HG03280 (cell line): ENCODE measurements at regions not wholly inside any gene's neighbourhood (a gene's known extent, or its start where the extent isn't known, plus 50 kb on each side); places are given as distances from the start of the nearest gene placed in this dataset.
"Not testable (repeated sequence)": the region's sequence is repeated elsewhere in the genome, so short reads cannot be mapped to it uniquely, and the experiment has no call there.

ENCODE experiments used
- ATAC-seq: cut with Tn5 transposase; IDR thresholded peaks from one replicate; pipeline ENCODE4 v1.9.1; 2021; ENCODE audit warnings: mild to moderate bottlenecking, moderate library complexity; ENCODE audit not compliant: unreplicated experiment

DNA sequence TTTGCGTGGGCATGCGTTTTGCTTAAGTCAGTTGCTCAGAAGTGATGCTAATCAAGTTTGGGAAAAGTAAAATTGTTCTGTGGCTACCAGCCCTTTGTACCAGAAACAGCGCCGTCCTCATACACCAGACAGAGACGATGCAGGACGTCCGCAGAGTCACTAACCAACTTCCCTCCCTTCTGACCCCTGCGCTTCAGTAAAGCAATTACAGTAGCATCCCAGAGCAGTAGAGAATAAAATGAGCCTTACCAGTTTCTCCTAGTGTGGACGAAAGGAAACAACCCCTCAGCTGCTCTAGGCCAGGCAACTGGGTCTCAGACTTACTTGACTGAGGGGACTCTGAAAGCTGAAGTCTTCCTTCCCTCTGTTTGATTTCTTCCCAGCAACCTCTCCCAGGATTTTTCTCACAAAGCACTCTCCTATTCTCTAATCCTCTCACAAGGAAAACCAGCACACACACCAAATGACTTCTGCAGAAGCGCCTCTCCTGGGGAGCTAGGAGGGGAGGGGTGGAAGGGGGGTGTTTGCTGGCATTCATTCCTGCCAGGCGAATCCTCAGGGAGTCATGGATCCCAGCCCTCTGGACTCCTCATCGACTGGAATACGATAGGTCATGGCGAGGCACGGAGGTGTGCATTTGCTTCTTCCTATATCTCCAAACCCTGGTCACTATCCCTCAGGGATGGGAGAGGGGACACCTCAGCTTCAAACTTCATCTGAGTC is 56.0 kb upstream of the MID1 start:
- ATAC-seq, result no peak

DNA sequence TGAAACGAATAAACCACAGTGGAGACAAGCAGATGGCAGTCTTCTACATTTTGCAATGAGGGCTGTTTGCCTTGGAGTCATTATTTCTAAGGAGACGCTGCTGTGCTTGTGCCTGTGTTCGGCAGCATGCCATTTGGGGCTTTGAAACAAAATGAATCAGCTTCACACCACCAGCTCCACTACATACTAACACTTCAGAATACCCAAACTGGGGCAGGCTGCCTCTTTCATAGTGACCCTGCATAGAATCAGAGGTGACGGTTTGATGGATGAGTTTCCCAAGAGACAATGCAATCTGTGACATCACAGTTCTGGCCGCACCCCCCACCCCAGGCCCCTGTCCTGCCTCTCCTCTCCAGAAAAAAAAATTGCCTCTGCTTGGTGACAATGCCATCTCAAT is 57.1 kb upstream of the MID1 start:
- no peak for ATAC-seq

DNA sequence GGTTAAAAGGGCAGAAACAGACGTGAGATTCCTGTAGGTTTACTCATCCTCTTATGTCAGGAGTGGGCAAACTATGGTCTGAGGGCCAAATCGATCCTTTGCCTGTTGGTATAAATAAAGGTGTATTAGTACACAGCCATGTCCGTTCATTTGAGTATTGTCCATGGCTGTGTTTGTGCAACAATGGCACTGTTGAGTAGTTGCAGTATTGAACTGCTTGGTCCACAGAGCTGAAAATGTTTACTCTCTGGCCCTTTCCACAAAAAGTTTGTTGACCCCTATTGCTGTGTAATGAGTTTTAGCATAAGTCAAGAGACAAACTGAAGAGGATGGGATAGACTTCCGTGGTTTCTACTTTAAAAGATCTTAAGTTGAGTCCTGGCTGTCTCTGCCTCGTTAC is 59.0 kb upstream of the MID1 start:
- ATAC-seq, result no peak

DNA sequence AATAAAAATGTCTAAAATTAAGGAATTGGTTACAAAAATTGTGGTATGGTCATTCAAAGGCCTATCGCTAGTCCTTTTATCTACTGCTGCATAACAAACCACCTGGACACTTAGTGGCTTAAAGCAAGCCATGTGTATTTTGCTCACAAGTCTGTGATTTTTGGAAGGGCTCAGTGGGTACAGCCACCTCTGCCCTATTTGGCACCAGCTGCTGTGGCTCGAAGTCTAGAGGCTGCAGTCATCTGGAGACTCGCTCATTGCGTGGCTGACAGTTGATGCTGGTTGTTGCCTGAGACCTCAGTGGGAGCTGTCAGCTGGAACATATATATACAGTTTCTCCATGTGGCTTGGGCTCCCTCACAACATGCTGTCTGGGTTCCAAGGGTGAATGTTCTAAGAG is 60.8 kb upstream of the MID1 start:
- ATAC-seq, result no peak

DNA sequence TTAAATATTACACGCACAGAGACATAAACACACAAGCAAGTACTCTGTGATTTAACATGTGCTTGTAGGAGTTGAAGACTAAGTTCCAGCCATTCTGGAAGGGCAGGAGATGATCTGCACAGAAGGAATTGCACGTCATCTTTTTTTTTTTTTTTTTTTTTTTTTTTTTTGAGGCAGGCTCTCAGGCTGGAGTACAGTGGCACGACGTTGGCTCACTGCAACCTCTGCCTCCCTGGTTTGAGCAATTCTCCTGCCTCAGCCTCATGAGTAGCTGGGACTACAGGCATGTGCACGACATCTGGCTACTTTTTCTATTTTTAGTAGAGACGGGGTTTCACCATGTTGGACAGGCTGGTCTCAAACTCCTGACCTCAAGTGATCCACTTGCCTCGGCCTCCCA is 63.2 kb upstream of the MID1 start:
- ATAC-seq, result not testable (repeated sequence)

DNA sequence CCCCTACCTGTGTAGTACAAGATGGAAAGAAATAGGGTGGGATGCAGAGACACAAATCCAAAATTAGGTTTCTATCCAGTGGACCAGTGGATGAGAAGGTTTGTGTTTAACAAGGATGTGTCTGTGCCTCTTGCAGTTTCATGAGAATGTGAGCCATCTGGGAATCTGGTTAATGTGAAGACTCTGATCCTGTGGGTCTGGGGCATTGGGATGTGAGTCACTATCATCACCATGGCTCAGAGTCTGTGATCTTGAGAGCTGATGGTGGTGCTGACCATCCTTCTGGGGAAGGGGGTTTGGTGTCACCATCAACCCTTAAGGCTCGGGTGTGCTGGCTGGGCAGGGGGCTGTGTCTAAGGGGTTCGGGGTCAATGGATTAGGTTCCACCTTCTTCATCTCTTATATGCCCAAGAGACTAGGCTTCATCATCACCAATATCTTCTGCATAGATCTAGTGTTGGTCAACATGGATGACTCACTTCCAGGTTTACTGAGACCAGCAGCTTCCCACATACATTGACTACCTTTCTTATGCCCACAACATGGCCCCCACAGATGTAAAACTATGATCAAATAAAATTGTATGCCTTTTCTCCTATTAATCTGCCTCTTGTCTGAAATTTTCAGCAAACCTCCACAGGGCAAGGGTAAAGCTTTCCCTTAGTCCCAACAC is 65.7 kb upstream of the MID1 start:
- no peak for ATAC-seq

DNA sequence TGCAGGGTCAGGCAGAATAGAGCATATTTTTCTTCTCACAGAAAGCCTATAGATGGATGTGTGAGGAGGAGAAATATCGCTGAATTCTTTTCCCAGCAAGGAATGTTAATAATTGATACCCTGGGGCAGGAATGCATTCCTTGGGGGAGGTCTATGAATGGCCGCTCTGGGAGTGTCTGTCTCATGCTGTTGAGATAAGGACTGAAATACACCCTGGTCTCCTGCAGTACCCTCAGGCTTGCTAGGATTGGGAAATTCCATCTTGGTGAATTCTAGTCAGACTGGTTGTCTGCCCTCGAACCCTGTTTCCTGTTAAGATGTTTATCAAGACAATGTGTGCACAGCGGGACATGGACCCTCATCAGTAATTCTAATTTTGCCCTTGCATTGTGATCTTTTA is 71.4 kb upstream of the MID1 start:
- ATAC-seq, result not testable (repeated sequence)

DNA sequence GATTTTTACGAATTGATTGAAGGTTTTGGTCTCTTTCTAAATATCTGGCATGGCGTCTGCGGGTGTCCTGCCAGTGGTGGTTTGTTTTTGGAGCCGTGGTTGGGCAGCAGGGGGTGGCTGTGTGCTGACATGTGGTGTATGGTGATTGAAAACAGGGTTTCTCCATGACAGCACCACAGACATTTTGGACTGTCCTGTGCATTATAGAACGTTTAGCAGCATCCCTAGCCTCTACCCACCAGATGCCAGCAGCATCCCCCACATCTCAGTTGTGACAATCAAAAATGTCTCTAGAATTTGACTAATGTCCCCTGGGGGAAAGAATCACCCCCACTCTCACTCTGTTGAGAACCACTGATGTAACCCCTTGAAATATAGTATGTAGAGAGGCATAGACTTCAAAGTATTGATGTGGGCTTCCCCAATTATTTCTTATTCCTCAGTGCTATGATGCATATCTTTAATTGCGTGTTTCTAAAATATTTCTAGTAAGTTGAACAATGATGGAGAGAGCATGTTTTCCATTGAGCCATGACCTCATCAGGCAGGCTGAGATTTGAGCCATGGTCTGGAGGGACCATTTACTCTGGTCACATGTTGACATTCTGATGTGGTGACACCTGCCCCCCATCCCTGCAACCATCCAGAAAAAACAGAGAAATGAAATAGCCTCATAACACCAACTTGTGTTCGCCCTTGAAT is 77.4 kb upstream of the MID1 start:
- no peak for ATAC-seq

DNA sequence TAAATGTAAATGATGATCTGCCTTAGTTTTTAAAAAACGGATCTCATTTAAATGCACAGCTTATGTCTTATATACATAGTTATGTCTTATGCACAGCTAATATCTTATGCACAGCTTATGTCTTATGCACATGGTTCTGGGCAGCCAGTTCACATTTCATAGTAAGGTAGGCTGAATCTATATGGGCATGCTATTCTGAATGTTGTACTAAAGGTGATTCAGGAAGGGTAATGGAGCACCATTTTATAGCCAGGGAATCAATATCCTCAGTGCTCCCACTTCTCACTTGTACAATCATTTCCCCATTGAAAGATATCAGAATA is 77.9 kb upstream of the MID1 start:
- no peak for ATAC-seq

DNA sequence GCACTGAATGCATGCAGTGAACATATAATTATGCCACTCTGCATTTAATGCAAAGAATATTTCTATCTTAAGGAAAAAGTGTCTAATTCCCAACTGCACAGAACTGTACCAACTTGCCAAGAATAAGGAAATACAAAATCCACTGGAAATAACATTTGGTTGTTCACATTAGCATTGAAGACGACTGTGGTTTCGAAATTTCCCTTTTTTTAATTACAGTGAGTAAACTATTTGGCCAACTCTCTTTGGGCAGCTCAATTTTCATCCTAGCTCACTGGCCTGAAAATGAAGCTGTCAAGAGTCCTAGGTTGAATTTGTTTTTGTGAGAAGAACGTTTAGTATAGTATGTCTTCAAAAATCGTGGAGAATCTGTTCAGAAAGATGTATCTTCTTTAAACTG is 81.6 kb upstream of the MID1 start:
- no peak for ATAC-seq

DNA sequence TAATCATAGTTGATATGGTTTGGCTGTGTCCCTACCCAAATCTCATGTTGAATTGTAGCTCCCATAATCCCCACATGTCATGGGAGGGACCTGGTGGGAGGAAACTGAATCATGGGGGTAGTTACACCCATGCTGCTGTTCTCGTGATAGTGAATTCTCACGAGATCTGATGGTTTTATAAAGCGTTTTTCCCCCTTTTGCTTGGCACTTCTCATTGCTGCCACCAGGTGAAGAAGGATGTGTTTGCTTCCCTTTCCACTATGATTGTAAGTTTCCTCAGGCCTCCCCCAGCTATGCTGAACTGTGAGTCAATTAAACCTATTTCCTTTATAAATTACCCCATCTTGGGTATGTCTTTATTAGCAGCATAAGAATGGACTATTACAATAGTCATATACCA is 86.0 kb upstream of the MID1 start:
- ATAC-seq, result not testable (repeated sequence)

DNA sequence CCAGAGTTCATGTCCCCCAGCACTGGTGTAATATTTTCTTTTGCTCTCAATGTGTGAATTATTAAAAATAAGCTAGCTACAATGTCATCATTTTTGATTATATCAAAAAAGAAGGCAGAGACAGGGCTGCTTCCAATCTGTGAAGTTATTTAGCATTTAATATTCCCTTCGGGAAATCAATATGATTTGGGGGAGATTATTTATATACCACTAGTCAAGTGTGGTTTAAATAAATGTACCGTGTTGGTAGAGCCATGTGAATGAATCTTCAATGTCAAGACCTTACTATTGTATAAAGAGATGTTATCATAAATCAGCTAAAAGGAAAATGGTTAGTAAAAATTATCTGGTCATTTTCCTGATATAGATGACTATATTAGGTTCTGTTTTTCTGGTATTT is 87.4 kb upstream of the MID1 start:
- ATAC-seq, result no peak

DNA sequence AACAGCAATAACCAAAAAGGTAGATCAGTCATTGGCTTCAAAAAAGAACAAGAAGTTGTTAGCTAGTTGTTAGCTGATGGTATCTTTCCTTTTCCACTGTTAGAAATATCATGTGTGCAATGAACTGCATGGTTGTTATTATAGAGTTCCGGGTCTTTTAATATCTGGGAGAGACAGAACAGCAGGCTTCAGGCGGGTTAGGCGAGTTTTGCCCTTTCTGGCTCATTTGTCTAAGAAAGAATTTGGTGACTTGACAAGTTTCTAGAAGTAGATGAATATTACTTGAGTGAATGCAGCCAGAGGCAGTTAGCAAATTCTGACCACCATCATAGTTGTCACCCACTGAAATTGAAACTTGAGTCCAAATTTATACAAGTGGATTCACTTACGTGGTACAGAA is 88.9 kb upstream of the MID1 start:
- no peak for ATAC-seq

DNA sequence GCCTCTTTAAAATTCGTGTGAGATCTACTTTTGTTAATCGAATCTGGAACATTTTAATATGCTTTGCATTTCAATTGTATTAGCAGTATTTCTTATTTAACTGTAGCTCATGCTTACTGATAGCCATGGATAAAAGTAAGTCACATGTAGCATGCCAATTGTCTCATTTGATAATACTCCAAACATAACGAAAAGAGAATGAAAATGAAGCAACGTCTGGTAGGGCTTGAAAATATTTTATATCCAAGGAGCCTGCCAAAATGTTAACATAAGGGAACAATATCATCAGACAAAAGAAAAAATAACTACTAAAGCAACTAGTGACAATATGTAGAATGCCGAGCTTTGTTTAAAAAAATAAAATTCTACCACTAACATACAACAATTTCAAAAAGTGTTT is 94.1 kb upstream of the MID1 start:
- no peak for ATAC-seq

DNA sequence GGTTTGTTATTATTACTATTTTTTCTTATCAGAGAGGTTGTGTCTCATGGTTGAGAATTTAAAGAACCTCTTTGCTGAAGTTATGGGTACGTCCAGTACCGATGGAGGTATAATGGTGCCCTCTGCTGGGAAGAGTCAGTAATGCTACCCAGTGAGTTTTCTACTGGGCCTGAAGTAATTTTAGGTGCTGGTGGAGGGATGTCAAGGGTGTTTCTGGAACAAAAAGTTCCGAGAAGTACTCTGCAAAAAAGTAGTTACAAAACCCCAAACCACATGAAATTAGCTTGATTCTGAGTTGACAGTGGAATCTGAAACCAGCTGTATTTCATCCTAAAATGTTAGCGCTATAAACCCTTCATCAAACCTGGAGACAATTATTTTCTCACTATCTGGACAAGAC is 102.5 kb upstream of the MID1 start:
- no peak for ATAC-seq

DNA sequence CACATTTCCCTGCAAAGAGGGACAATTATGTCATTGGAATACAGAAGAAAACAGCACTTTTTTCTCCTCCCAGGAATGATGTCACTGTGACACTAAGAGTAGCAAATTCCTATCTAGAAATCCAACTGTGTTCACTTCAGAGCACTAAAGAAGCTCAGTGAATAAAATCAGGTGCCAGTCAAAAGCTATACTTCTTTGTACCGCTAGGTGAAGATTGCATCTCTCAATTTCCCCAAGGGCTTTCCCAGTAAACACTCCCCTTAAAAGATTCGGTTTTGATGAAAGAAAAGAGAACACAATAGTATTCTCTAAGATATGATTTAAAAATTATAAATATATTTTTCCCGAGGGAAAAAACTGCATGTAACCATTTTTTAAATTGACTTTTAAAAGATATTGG is 104.7 kb upstream of the MID1 start:
- no peak for ATAC-seq

DNA sequence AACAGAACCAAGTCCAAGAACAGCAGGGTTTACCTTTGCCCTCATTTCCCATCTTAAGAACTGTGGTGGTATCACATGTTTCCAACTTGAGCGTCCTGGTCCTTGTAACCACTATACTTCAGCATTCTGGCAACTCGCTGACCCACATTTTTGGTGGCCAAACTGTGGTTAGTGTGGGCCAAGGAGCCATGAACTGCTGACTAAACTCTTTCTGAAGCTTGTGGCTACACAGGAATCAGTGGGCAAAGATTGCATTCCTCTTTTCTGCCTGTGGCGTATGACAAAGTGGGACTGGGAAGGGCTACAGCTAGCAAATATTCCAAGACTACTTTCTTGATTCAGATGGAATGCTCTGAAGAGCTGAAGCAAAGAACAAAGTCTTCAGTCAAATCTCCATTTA is 106.3 kb upstream of the MID1 start:
- ATAC-seq, result no peak

DNA sequence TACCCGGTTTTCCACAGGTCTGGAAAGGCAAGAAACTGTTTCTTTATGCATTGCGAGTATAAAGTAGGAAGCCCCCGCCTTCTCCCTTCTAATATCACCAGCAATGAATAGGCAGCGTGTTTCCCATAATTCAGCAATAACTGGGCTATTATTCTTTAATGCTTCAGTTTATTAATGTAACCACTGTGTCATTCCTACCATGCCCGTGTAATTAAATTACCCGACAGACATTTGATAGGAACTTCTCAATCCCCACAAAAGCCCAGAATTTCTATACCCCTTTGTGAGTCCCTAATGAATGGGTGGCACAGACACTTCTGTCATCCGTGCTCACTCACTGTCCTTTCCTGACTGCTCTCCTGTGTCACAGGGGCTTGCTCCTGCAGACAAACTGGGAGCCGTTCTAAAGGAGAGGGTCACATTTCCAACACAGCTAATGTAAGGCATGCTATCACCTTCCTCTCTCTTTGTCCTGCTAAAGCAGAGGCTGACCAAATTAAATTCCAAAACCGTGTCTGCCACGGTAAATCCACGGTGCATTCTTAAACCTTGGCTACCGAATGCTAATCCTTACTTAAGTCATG is 108.5 kb upstream of the MID1 start:
- no peak for ATAC-seq

DNA sequence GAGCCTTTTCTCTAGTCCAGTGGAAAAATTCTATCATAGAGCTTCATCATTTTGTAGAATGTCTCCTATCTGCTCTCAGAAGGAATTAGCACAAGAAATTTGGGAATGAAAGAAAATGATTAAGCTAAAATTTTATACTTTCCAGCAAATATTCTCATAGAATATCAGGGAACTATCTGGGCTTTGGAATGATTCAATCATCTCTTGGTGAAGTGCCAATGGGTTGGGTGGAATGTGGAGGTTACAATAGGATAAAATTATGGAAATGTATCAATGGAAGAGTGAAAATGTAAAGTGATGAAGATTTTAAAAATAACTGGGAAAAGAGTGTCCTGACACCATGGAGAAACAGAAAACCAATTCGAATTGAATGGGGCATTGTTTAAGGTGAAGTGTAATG is 119.0 kb upstream of the MID1 start:
- ATAC-seq, result no peak

DNA sequence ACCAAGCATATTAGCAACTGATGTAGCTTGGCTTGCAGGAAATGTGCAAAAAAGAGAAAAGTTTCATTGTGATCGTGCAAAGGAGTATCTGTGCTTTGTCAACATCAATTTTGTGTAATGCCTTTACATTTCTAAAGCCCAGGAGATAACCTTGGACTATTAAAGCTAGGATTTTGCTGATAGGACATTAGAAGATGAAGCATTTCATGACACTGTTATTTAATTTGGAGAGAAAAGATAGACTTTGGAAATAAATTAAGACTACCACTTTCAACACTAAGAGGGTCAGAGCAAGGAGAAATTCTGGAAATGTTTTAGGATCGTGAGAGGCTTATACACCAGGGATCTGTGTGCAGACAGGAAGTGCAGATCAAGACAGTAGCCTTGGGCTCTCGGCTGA is 120.6 kb upstream of the MID1 start:
- no peak for ATAC-seq

DNA sequence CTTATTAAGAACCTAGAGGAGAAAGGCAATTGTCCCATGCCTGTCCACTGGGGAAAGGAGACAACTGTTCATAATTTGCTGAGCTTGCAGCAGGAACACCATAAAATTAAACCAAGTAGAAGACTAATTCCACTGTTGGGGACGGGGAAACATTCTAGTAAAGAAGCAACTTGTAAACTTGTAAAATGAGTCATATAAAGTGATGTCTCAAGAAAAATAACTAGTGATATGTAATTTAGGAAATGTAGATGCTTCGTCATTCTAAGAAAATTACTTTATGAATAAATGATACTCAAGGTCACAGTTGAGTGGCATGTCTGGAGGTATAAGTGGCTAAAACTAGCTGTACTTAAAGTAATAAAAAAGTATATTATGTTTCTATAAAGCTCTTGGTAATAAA is 121.2 kb upstream of the MID1 start:
- ATAC-seq, result no peak

DNA sequence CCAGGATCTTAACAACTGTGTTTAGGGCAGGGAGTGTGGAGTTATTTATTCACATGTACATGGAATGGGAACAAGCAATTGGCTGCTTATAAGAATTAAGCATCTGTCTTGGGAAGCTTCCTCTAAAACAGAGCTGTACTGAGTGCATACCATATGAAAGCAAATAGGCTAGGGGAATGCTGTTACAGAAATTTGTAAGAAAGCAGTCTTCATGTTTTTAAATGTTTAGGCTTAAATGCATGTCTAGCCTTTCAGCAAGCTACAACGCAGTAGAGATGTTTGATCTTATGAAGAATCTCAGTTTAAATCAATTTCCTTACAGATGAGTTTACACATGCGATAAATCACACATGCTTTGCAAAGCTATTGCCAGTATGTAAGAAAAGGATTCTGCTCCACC is 123.1 kb upstream of the MID1 start:
- ATAC-seq, result no peak
